ENCODE measurements at regions not wholly inside any gene's neighbourhood (a gene's known extent, or its start where the extent isn't known, plus 50 kb on each side); places are given as distances from the start of the nearest gene placed in this dataset.

- DNase-seq (ENCODE audit: low read depth): no peak
- no peak overlapping the region for H3K4me3 ChIP-seq (replicated peaks; ENCODE audit: low read depth, low read length)
- TF ChIP-seq, protein P1, sequence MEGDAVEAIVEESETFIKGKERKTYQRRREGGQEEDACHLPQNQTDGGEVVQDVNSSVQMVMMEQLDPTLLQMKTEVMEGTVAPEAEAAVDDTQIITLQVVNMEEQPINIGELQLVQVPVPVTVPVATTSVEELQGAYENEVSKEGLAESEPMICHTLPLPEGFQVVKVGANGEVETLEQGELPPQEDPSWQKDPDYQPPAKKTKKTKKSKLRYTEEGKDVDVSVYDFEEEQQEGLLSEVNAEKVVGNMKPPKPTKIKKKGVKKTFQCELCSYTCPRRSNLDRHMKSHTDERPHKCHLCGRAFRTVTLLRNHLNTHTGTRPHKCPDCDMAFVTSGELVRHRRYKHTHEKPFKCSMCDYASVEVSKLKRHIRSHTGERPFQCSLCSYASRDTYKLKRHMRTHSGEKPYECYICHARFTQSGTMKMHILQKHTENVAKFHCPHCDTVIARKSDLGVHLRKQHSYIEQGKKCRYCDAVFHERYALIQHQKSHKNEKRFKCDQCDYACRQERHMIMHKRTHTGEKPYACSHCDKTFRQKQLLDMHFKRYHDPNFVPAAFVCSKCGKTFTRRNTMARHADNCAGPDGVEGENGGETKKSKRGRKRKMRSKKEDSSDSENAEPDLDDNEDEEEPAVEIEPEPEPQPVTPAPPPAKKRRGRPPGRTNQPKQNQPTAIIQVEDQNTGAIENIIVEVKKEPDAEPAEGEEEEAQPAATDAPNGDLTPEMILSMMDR (IDR thresholded peaks at IDR 0.05; ENCODE audit: low read length, missing control alignments): no peak
These were observed 359.4 kb upstream of the KCNH7 start for GRCh38 chr2:163198007-163198406.

DNA sequence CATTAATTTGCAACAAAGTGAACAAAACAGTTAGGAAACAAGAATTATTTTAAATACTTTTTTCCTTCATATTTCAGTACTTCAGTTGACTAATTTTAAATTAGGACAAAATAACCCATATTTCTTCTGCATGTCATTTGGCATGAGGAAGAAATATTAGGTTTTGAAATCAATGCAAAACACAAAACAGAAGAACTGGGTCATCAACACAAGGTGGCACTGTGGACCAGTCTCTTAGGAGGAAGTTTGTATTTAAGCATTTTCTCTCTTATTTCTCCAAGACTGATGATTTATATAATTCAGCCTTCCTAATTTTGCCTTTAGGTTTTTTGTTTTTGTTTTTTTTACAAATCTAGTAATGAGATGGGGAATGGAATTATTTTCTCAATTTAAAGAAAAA, 352.8 kb upstream of the KCNH7 start:
- peak; percentile 79 for DNase-seq (ENCODE audit: low read depth)
- no peak overlapping the region for H3K4me3 ChIP-seq (replicated peaks; ENCODE audit: low read depth, low read length)
- TF ChIP-seq, protein P1 (IDR thresholded peaks at IDR 0.05; ENCODE audit: low read length, missing control alignments): peak; percentile 70

- DNase-seq (ENCODE audit: low read depth): peak; percentile 7
- no peak overlapping the region for H3K4me3 ChIP-seq (replicated peaks; ENCODE audit: low read depth, low read length)
- TF ChIP-seq, protein P1 (IDR thresholded peaks at IDR 0.05; ENCODE audit: low read length, missing control alignments): no peak
These were observed 349.6 kb upstream of the KCNH7 start for GRCh38 chr2:163187995-163188655.

DNA sequence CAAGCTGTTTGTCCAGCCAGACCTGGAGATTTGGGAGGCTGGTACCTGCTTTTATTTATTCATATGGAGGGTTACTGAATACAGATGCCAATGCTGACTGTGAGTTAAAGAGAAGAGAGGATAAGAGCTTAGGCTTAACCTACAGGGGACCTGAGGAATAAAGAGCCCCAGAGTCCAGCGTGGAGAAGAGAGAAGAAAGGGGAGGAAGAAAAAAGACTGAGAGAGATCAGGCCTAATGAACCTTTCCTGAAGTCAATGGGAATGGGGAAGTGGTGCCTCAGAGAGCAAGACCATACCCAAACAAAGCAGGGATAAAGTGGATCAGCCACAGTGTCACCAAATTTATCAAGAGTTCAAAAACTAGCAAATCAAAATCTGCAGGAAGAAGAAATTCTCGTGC, 348.6 kb upstream of the KCNH7 start:
- no peak overlapping the region for H3K4me3 ChIP-seq (replicated peaks; ENCODE audit: low read depth, low read length)
- no peak for DNase-seq (ENCODE audit: low read depth)
- TF ChIP-seq, protein P1 (IDR thresholded peaks at IDR 0.05; ENCODE audit: low read length, missing control alignments): no peak

DNA sequence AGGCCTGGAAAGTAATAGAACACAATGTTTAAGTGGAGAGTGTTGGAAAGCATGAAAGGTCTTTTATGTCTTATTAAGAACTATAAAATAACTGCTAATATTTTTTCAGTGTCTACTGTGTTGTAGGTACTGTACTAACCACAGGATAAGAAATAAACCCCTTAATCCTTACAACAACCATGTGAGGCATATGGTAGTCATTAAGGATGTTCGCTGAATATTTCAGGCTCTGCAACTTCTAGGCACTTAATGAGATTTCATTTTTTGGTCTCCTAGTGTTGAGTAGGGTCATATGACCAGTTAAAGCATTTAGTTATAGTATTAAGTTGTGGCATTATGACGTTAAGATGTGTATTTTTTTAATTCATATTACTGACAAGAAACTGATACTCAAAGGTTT, 346.6 kb upstream of the KCNH7 start:
- no peak for DNase-seq (ENCODE audit: low read depth)
- no peak overlapping the region for H3K4me3 ChIP-seq (replicated peaks; ENCODE audit: low read depth, low read length)
- TF ChIP-seq, protein P1 (IDR thresholded peaks at IDR 0.05; ENCODE audit: low read length, missing control alignments): no peak

DNA sequence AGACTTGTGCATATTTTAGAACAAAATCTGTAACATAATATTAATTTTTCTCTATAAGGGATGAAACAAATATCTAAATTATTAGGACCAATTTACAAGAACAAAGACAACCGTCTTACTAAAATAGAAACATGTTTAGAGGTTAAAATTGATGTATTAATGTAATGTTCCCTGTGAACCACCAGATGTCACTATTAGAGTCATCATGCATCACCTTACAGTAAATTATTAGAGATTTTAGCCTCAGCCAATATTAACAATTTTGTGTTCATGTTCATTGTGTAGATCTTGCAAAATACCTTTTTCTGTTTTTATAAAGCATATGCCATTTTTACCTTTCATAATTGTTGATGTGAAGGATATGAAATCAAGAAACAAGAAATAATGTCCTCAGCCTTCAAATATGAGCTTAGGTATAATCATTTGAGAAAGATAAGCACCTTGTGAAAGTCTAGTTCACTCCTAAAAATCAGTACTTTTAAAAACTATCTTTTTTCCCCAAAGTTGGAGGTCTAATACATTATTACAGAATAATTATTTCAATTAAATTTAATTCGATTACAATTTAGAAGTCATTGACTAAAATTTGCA, 344.3 kb upstream of the KCNH7 start:
- no peak overlapping the region for H3K4me3 ChIP-seq (replicated peaks; ENCODE audit: low read depth, low read length)
- TF ChIP-seq, protein P1 (IDR thresholded peaks at IDR 0.05; ENCODE audit: low read length, missing control alignments): peak; percentile 57
- DNase-seq (ENCODE audit: low read depth): peak; percentile 47

GRCh38 chr2:163177592-163177991, 339.0 kb upstream of the KCNH7 start:
- no peak for DNase-seq (ENCODE audit: low read depth)

More at GRCh38 chr2:163177592-163177991, 339.0 kb upstream of the KCNH7 start:
- TF ChIP-seq, protein P1 (IDR thresholded peaks at IDR 0.05; ENCODE audit: low read length, missing control alignments): no peak
- no peak overlapping the region for H3K4me3 ChIP-seq (replicated peaks; ENCODE audit: low read depth, low read length)
